Mesenchymal stem cell (in vitro differentiated cells and primary cell): ENCODE measurements at regions not wholly inside any gene's neighbourhood (a gene's known extent, or its start where the extent isn't known, plus 50 kb on each side); places are given as distances from the start of the nearest gene placed in this dataset.
"Not testable (repeated sequence)": the region's sequence is repeated elsewhere in the genome, so short reads cannot be mapped to it uniquely, and the experiment has no call there.

Source experiments
- DNase-seq: peaks from one replicate; pipeline ENCODE4 v3.0.0-alpha.2; 2013
- H2AFZ ChIP-seq: one replicate; pipeline ENCODE4 v1.6.1; 2013; ENCODE audit warnings: low read depth, mild to moderate bottlenecking, control low read depth, inconsistent platforms, low read length, moderate library complexity
- H2AK5ac ChIP-seq: 2 replicates; pipeline ENCODE4 v1.6.1; 2013; ENCODE audit warnings: low read length, moderate library complexity, mild to moderate bottlenecking, inconsistent platforms; ENCODE audit not compliant: severe bottlenecking
- H2BK120ac ChIP-seq: one replicate; pipeline ENCODE4 v1.6.1; 2013; ENCODE audit warnings: low read depth, mild to moderate bottlenecking, inconsistent platforms, low read length, moderate library complexity
- H2BK12ac ChIP-seq, 2 experiments: one replicate each; pipeline ENCODE4 v1.6.1; 2013; ENCODE audit warnings: inconsistent platforms in 2 of 2, low read length in 2 of 2, mild to moderate bottlenecking in 2 of 2, moderate library complexity in 2 of 2, control low read depth in 1 of 2
- H2BK15ac ChIP-seq: one replicate; pipeline ENCODE4 v1.6.1; 2013; ENCODE audit warnings: mild to moderate bottlenecking, low read depth, inconsistent platforms; ENCODE audit not compliant: poor library complexity, severe bottlenecking
- H2BK5ac ChIP-seq: 2 replicates; pipeline ENCODE4 v1.6.1; 2013; ENCODE audit warnings: low read depth, mild to moderate bottlenecking, low read length, control low read depth, inconsistent platforms; ENCODE audit not compliant: poor library complexity, severe bottlenecking
- H3K14ac ChIP-seq, 2 experiments: one replicate each; pipeline ENCODE4 v1.6.1; 2013; ENCODE audit warnings: inconsistent platforms in 2 of 2, low read length in 2 of 2, control low read depth in 1 of 2, mild to moderate bottlenecking in 1 of 2, moderate library complexity in 1 of 2
- H3K18ac ChIP-seq, 2 experiments: one replicate each; pipeline ENCODE4 v1.6.1; 2013; ENCODE audit warnings: inconsistent platforms in 2 of 2, low read length in 2 of 2, control low read depth in 1 of 2, low read depth in 1 of 2, mild to moderate bottlenecking in 1 of 2
- H3K23ac ChIP-seq, 2 experiments: one replicate each; pipeline ENCODE4 v1.6.1; 2013; ENCODE audit warnings: inconsistent platforms in 2 of 2, low read length in 2 of 2, mild to moderate bottlenecking in 2 of 2, moderate library complexity in 2 of 2, control low read depth in 1 of 2
- H3K27ac ChIP-seq: 2 replicates; pipeline ENCODE4 v1.5.1; 2013; ENCODE audit warnings: mild to moderate bottlenecking, moderate library complexity, low read length, control low read depth, inconsistent platforms; ENCODE audit not compliant: poor library complexity, severe bottlenecking
- H3K27me3 ChIP-seq, 2 experiments: 2 replicates each; pipeline versions ENCODE4 v1.6.1 to v1.7.0; 2013; ENCODE audit warnings: low read length in 2 of 2, mild to moderate bottlenecking in 2 of 2, moderate library complexity in 2 of 2, control low read depth in 1 of 2, inconsistent platforms in 1 of 2; ENCODE audit not compliant: control insufficient read depth in 1 of 2, insufficient read depth in 1 of 2
- H3K36me3 ChIP-seq, 2 experiments: 2 replicates each; pipeline versions ENCODE4 v1.6.1 to v1.7.0; 2013; ENCODE audit warnings: low read length in 2 of 2, control low read depth in 1 of 2, inconsistent platforms in 1 of 2, low read depth in 1 of 2, mild to moderate bottlenecking in 1 of 2; ENCODE audit not compliant: insufficient read depth in 2 of 2, control insufficient read depth in 1 of 2
- H3K4ac ChIP-seq, 2 experiments: one replicate each; pipeline ENCODE4 v1.6.1; 2013; ENCODE audit warnings: inconsistent platforms in 2 of 2, low read length in 2 of 2, mild to moderate bottlenecking in 2 of 2, moderate library complexity in 2 of 2, control low read depth in 1 of 2, low read depth in 1 of 2
- H3K4me1 ChIP-seq: 2 replicates; pipeline ENCODE4 v1.6.1; 2013; ENCODE audit warnings: low read depth, low read length, control low read depth; ENCODE audit not compliant: control insufficient read depth, insufficient read depth
- H3K4me2 ChIP-seq: 2 replicates; pipeline ENCODE4 v1.6.1; 2013; ENCODE audit warnings: low read length, mild to moderate bottlenecking, inconsistent platforms; ENCODE audit not compliant: poor library complexity, severe bottlenecking
- H3K4me3 ChIP-seq, 2 experiments: 2 replicates each; pipeline versions ENCODE4 v1.5.1 to v1.7.0; 2013; ENCODE audit warnings: low read length in 2 of 2, mild to moderate bottlenecking in 2 of 2, control low read depth in 1 of 2, low read depth in 1 of 2; ENCODE audit not compliant: insufficient read depth in 1 of 2
- H3K79me1 ChIP-seq: replicated peaks from 2 replicates; pipeline ENCODE4 v1.6.1; 2013; ENCODE audit warnings: mild to moderate bottlenecking, control low read depth, low read length, inconsistent platforms; ENCODE audit not compliant: poor library complexity, severe bottlenecking
- H3K9ac ChIP-seq: 2 replicates; pipeline ENCODE4 v1.7.0; 2013; ENCODE audit warnings: mild to moderate bottlenecking, low read length, moderate library complexity
- H3K9me3 ChIP-seq: 2 replicates; pipeline ENCODE4 v1.7.0; 2013; ENCODE audit warnings: mild to moderate bottlenecking, low read length; ENCODE audit not compliant: control insufficient read depth
- H4K8ac ChIP-seq: one replicate; pipeline ENCODE4 v1.6.1; 2013; ENCODE audit warnings: inconsistent platforms, mild to moderate bottlenecking, low read length, moderate library complexity
- H4K91ac ChIP-seq: one replicate; pipeline ENCODE4 v1.6.1; 2013; ENCODE audit warnings: mild to moderate bottlenecking, low read length, inconsistent platforms
- WGBS: methylation state at CpG from one replicate; pipeline ENCODE4 v1.1.7; 2013; ENCODE audit warnings: mixed read lengths; 5-methylcytosine and 5-hydroxymethylcytosine counted together

DNA sequence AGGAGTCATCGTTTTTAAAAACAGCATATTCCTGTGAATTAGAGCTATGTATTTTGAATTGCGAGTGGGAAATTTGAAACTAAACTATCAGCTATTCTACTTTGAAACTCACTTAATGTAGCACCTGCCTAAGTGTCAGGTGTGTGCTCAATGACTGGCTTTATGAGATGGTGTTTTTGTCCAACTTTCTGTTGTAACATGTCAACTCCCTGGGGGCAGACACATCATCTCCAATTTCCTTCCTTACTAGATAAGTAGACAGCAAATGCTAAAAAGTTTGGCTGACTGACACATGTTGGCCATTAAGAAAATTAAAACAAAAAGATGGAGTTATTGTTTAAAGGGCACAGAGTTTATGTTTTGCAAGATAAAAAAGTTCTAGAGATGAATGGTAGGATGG is 226.9 kb downstream of the TFAP2B start:
- no peaks in the 10 kb centered on the region for H3K27me3 ChIP-seq
- H2BK120ac ChIP-seq: no peak overlapping the region
- no peaks in the 10 kb centered on the region for H3K9me3 ChIP-seq
- no peaks in the 10 kb centered on the region for H3K79me1 ChIP-seq
- H3K18ac ChIP-seq: no peak overlapping the region
- no peak overlapping the region for H2AK5ac ChIP-seq
- H3K4me2 ChIP-seq: no peak overlapping the region
- no peak overlapping the region for H3K23ac ChIP-seq
- H3K9ac ChIP-seq: no peak overlapping the region
- no peak overlapping the region for H3K14ac ChIP-seq
- H2BK15ac ChIP-seq: no peak overlapping the region
- DNase-seq: no peak
- H3K27ac ChIP-seq: no peak overlapping the region
- H3K4ac ChIP-seq: no peak overlapping the region
- H3K36me3 ChIP-seq: no peaks in the 10 kb centered on the region
- no peak overlapping the region for H4K8ac ChIP-seq
- H2BK12ac ChIP-seq: no peak overlapping the region
- no peak overlapping the region for H2AFZ ChIP-seq
- no peak overlapping the region for H2BK5ac ChIP-seq
- H3K4me3 ChIP-seq: no peak overlapping the region
- H4K91ac ChIP-seq: no peak overlapping the region
- 67% methylated on average over 1 of the region's 2 CpGs for WGBS
- no peaks in the 10 kb centered on the region for H3K4me1 ChIP-seq

DNA sequence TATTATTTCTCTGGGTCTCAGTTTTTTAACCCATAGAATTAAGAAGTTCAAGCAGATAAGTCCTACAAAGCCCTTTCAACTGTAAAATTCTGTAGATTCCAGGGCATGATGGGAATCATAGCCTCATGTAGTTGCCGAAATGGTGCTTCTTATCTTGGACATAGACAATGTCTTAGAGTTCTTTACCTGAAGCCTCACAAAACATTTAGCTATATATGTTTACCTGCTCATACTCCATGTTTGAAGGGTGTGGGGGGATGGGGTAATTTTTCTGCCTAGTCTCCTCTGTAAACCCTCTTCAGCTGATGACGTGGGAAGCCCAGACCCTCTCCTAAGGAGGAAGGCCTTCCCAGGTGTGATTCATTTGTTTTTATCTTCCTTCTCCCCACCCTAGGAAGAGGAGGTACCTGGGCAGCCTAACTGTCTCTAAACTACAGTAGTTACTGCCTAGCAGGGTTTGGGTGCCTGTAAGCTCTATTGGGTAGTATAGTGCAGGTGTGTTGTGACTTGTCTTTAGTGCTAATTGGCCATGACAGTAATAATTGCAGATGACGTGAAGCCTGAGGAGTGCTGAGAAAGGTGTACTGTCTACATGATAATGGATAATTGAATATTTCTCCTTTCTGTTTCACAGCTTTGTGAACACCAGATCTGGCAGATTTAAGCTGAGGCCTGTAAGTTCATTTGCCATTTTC is 230.8 kb downstream of the TFAP2B start:
- Histone ChIP-seq H3K36me3 (no peaks in the 10 kb centered on the region), H3K4me1 (no peaks in the 10 kb centered on the region), H3K23ac (no peak overlapping the region), H3K4ac (no peak overlapping the region), H3K9ac (no peak overlapping the region), H2BK5ac (no peak overlapping the region), H3K18ac (no peak overlapping the region), H3K9me3 (no peaks in the 10 kb centered on the region), H2BK120ac (no peak overlapping the region), H3K14ac (no peak overlapping the region), H4K8ac (no peak overlapping the region), H3K27ac (peak overlapping the region; percentile 55), H2AFZ (no peak overlapping the region), H3K27me3 (no peaks in the 10 kb centered on the region), H3K4me2 (no peak overlapping the region), H2BK12ac (no peak overlapping the region), H4K91ac (no peak overlapping the region), H2BK15ac (no peak overlapping the region), H2AK5ac (peak overlapping the region; percentile 23), H3K4me3 (no peak overlapping the region), H3K79me1 (no peaks in the 10 kb centered on the region)
- 77% methylated on average over 2 of the region's 3 CpGs for WGBS
- no peak for DNase-seq

- H2BK15ac ChIP-seq: no peak overlapping the region
- H2AK5ac ChIP-seq: no peak overlapping the region
- H3K9me3 ChIP-seq: no peaks in the 10 kb centered on the region
- no peak overlapping the region for H2AFZ ChIP-seq
- H3K79me1 ChIP-seq: no peaks in the 10 kb centered on the region
- H4K91ac ChIP-seq: no peak overlapping the region
- H3K4me1 ChIP-seq: no peaks in the 10 kb centered on the region
- H3K27ac ChIP-seq: peak overlapping the region; percentile 55
- no peak overlapping the region for H3K9ac ChIP-seq
- H3K4me3 ChIP-seq: no peak overlapping the region
- H3K27me3 ChIP-seq: no peaks in the 10 kb centered on the region
- no peak overlapping the region for H2BK5ac ChIP-seq
- H3K36me3 ChIP-seq: no peaks in the 10 kb centered on the region
- H2BK120ac ChIP-seq: no peak overlapping the region
- no peak overlapping the region for H3K23ac ChIP-seq
- no peak overlapping the region for H3K4me2 ChIP-seq
- no peak overlapping the region for H4K8ac ChIP-seq
- 100% methylated on average over 1 of the region's 2 CpGs for WGBS
- DNase-seq: no peak
- H3K14ac ChIP-seq: no peak overlapping the region
- no peak overlapping the region for H3K4ac ChIP-seq
- H2BK12ac ChIP-seq: no peak overlapping the region
- H3K18ac ChIP-seq: no peak overlapping the region
These were observed 231.6 kb downstream of the TFAP2B start for GRCh38 chr6:51049983-51050877.

DNA sequence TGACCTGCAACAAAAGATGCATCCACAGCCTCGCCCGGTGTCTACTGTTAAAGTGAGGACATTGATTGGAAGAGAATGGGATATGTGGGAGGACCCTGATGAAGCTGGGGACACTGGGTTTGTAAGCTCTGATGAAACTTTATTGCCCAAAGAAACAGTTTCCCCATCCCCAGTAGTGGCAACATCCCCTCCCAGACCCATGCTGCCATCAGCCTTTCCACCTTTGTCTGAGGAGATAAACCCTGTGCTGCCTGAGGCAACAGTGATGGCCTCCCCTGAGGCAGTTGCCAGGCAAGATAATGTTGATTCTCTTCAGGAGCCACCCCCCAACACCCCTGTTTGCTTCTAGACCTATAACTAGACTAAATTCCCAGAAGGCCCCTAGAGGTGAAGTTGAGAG is 234.0 kb downstream of the TFAP2B start:
- not testable (repeated sequence) for H3K4me1 ChIP-seq, H3K9me3 ChIP-seq, H2BK12ac ChIP-seq, H3K4ac ChIP-seq, H2BK5ac ChIP-seq, H2BK15ac ChIP-seq, H4K91ac ChIP-seq, H3K14ac ChIP-seq, H2AK5ac ChIP-seq, H3K4me3 ChIP-seq, H3K23ac ChIP-seq, H4K8ac ChIP-seq, H3K18ac ChIP-seq, H2AFZ ChIP-seq, H3K79me1 ChIP-seq, H3K27me3 ChIP-seq, H3K27ac ChIP-seq, H3K36me3 ChIP-seq, H2BK120ac ChIP-seq, DNase-seq, H3K4me2 ChIP-seq, H3K9ac ChIP-seq
- 78% methylated on average over 2 of the region's 2 CpGs for WGBS
